Chondrocyte (in vitro differentiated cells): ENCODE measurements at regions not wholly inside any gene's neighbourhood (a gene's known extent, or its start where the extent isn't known, plus 50 kb on each side); places are given as distances from the start of the nearest gene placed in this dataset.
"Not testable (repeated sequence)": the region's sequence is repeated elsewhere in the genome, so short reads cannot be mapped to it uniquely, and the experiment has no call there.

Source experiments
- DNase-seq: peaks from one replicate; pipeline ENCODE4 v3.0.0; 2021; ENCODE audit warnings: mixed read lengths, low spot score
- H3K27ac Mint-ChIP-seq: one replicate; pipeline ENCODE4 v1.8.0; 2021; ENCODE audit warnings: mild to moderate bottlenecking, moderate library complexity, mixed read lengths; ENCODE audit not compliant: unreplicated experiment
- H3K27me3 Mint-ChIP-seq: 2 replicates; pipeline ENCODE4 v1.8.0; 2021; ENCODE audit warnings: low read depth, mixed read lengths
- H3K36me3 Mint-ChIP-seq: 2 replicates; pipeline ENCODE4 v1.8.0; 2021; ENCODE audit warnings: low read depth, mixed read lengths
- H3K4me1 Mint-ChIP-seq: 2 replicates; pipeline ENCODE4 v1.8.0; 2021; ENCODE audit warnings: low read depth, mild to moderate bottlenecking, mixed read lengths
- H3K4me3 Mint-ChIP-seq: one replicate; pipeline ENCODE4 v1.8.0; 2021; ENCODE audit warnings: mild to moderate bottlenecking, moderate library complexity, mixed read lengths; ENCODE audit not compliant: unreplicated experiment
- H3K9me3 Mint-ChIP-seq: 2 replicates; pipeline ENCODE4 v1.8.0; 2021; ENCODE audit warnings: low read depth, mixed read lengths
- TF ChIP-seq, protein P1 (sequence below): fragments of 200-600 bp; sonication (generic); IDR thresholded peaks from 2 replicates; pipeline ENCODE4 v1.5.0; 2021; ENCODE audit warnings: antibody characterized with exemption, mild to moderate bottlenecking, moderate library complexity

DNA sequence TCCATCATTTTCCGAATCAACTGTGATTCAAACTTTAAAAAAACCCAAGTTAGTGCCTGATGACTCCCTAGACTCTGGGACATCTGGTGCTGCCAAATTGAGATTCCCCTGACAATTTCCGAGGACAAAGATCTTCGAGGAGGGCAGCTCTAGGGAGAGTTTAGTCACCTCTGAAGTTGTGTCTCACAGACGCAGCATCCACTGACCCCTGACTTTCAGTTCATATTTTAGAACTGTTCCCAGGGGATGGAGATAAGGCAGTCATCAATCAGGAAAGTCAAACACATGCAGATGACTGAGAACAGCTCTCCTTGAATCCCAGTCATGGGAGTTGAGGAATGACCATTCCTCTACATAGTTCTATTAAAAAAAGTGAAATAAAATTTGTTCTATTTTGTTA is 643.9 kb downstream of the TRIML1 start:
- Mint-ChIP-seq H3K4me3 (no peak overlapping the region), H3K36me3 (no peaks in the 10 kb centered on the region), H3K27me3 (no peaks in the 10 kb centered on the region), H3K27ac (no peak overlapping the region), H3K9me3 (no peaks in the 10 kb centered on the region), H3K4me1 (peaks cover 35% of the 10 kb centered on the region)
- TF ChIP-seq, protein P1, sequence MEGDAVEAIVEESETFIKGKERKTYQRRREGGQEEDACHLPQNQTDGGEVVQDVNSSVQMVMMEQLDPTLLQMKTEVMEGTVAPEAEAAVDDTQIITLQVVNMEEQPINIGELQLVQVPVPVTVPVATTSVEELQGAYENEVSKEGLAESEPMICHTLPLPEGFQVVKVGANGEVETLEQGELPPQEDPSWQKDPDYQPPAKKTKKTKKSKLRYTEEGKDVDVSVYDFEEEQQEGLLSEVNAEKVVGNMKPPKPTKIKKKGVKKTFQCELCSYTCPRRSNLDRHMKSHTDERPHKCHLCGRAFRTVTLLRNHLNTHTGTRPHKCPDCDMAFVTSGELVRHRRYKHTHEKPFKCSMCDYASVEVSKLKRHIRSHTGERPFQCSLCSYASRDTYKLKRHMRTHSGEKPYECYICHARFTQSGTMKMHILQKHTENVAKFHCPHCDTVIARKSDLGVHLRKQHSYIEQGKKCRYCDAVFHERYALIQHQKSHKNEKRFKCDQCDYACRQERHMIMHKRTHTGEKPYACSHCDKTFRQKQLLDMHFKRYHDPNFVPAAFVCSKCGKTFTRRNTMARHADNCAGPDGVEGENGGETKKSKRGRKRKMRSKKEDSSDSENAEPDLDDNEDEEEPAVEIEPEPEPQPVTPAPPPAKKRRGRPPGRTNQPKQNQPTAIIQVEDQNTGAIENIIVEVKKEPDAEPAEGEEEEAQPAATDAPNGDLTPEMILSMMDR = no peak
- no peak for DNase-seq

DNA sequence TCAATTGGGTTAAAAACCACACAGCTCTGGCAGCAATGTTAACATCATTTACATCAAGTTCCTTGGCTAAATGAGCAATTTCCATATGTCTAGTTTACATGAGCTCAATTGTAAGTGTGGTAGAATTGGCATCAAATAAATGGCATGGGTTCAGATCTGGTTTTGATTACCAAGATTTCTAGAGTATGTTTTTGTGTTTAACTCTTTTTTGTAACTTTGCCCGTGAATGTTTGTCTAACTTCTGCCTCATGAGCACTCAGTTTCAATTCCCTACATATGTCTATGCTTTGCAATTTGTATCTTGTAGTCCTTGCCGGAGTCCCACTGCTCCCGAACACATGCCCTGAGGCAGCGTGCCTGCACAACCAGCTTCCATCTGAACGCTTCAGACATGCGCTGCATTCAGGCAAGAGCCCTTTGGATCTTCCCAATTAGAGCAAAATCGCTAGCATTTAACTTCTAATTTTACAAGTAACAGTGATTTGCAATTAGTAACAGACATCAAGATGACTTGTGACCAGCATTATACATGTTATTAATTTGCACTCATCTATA is 644.4 kb downstream of the TRIML1 start:
- H3K9me3 Mint-ChIP-seq = no peaks in the 10 kb centered on the region
- no peaks in the 10 kb centered on the region for H3K36me3 Mint-ChIP-seq
- H3K27ac Mint-ChIP-seq = no peak overlapping the region
- TF ChIP-seq, protein P1 = no peak
- no peak for DNase-seq
- no peaks in the 10 kb centered on the region for H3K27me3 Mint-ChIP-seq
- H3K4me1 Mint-ChIP-seq = peaks cover 30% of the 10 kb centered on the region
- H3K4me3 Mint-ChIP-seq = no peak overlapping the region

DNA sequence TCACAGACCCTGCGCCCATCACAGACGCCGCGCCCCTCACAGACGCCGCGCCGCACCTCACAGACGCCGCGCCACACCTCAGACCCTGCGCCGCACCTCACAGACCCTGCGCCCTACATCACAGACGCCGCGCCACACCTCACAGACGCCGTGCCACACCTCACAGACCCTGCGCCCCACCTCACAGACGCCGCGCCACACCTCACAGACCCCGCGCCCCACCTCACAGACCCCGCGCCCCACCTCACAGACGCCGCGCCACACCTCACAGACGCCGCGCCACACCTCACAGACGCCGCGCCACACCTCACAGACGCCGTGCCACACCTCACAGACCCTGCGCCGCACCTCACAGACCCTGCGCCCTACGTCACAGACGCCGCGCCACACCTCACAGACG is 657.4 kb downstream of the TRIML1 start:
- not testable (repeated sequence) for H3K27ac Mint-ChIP-seq
- H3K9me3 Mint-ChIP-seq = peaks cover 12% of the 10 kb centered on the region

DNA sequence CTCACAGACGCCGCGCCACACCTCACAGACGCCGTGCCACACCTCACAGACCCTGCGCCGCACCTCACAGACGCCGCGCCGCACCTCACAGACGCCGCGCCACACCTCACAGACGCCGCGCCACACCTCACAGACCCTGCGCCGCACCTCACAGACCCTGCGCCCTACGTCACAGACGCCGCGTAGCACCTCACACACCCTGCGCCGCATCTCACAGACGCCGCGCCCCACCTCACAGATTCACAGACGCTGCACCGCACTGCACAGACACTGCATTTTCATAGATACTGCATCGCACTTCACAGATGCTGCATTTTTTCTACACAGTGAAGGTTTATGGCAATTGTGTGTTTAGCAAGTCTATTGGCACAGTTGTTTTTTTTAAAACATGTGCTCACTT is 657.8 kb downstream of the TRIML1 start:
- H3K9me3 Mint-ChIP-seq = peaks cover 12% of the 10 kb centered on the region
- H3K27me3 Mint-ChIP-seq, H3K4me1 Mint-ChIP-seq, DNase-seq, H3K27ac Mint-ChIP-seq, H3K36me3 Mint-ChIP-seq, H3K4me3 Mint-ChIP-seq: not testable (repeated sequence)

More for the DNA sequence above, 657.4 kb downstream of the TRIML1 start:
- not testable (repeated sequence) for H3K36me3 Mint-ChIP-seq, H3K4me1 Mint-ChIP-seq, H3K4me3 Mint-ChIP-seq, DNase-seq, H3K27me3 Mint-ChIP-seq

DNA sequence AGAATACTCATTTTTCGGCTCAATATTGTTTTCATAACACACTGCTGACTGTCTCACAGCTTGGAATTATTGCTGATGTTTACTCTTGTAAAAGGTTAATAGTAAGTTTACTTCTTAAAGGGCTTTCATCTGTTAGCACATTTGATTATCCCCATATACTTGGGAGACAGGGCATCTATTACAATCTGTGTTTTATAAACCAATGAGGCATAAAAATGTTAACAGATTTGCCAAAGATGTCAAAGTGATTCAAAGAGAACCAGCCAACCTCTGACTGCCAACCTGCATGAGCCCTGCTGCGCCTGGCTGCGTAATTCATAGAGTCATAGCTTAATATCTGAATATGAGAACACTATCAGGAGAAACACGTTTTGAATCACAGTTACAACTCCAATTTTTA is 665.6 kb downstream of the TRIML1 start:
- H3K9me3 Mint-ChIP-seq = no peaks in the 10 kb centered on the region
- no peak overlapping the region for H3K4me3 Mint-ChIP-seq
- H3K27me3 Mint-ChIP-seq = no peaks in the 10 kb centered on the region
- no peaks in the 10 kb centered on the region for H3K36me3 Mint-ChIP-seq
- no peak for DNase-seq
- H3K27ac Mint-ChIP-seq = no peak overlapping the region
- no peaks in the 10 kb centered on the region for H3K4me1 Mint-ChIP-seq
- TF ChIP-seq, protein P1 = no peak

DNA sequence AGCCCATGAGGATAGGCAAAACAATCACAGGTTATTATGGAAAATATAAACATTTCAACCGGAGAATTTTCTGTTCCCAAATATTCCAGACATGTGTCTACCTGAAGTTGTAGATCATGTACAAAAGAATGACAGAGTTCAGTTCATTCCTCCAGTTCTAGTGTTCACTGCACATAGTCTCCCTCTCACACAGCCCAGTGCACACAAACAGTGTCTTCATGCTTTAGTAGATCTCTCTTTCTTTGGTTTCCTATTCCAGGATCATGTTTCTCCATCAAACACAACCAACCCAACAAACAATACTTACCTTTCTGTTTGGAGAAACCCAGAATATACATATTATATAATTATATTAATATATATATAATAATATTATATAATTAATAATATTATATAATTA is 671.9 kb downstream of the TRIML1 start:
- H3K4me3 Mint-ChIP-seq = no peak overlapping the region
- no peak overlapping the region for H3K27ac Mint-ChIP-seq
- TF ChIP-seq, protein P1 = no peak
- H3K9me3 Mint-ChIP-seq = peaks cover 8% of the 10 kb centered on the region
- peaks cover 4% of the 10 kb centered on the region for H3K36me3 Mint-ChIP-seq
- H3K4me1 Mint-ChIP-seq = no peaks in the 10 kb centered on the region
- H3K27me3 Mint-ChIP-seq = no peaks in the 10 kb centered on the region
- DNase-seq = no peak
